Activated CD8-positive, alpha-beta memory T cell treated with anti-CD3 and anti-CD28 coated beads, Interleukin-2, amount 50 U/mL, for 48 hours (primary cell): ENCODE measurements at regions not wholly inside any gene's neighbourhood (a gene's known extent, or its start where the extent isn't known, plus 50 kb on each side); places are given as distances from the start of the nearest gene placed in this dataset.
"Not testable (repeated sequence)": the region's sequence is repeated elsewhere in the genome, so short reads cannot be mapped to it uniquely, and the experiment has no call there.

Experiments
- DNase-seq: peaks from one replicate; pipeline ENCODE4 v3.0.0-alpha.2; 2020

DNA sequence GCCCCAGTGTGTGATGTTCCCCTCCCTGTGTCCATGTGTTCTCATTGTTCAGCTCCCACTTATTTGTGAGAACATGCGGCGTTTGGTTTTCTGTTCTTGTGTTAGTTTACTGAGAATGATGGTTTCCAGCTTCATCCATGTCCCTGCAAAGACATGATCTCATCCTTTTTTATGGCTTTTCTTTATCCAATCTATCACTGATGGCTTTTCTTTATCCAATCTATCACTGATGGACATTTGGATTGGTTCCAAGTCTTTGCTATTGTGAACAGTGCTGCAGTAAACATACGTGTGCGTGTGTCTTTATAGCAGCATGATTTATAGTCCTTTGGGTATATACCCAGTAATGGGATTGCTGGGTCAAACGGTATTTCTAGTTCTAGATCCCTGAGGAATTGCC, 455.8 kb downstream of the MAT2B start:
- not testable (repeated sequence) for DNase-seq

DNA sequence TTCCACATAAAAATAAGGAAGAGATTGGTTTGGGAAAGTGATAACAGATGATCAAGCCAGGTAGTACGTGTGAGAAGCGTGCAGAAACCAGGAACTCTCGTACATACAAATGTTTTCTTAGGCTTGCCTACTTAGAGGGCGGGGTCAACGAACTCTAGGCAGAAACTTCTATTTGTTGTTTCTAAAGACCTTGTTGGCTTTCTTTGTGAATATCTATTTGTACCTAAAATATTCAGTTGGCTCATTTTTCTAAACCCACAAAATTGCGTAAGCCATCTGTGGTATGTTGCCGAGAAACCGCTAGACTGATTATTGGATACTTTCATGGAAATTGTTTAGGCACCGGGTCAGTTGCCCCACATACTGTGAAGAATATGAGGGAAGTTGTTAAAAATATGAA, 458.5 kb downstream of the MAT2B start:
- no peak for DNase-seq

DNA sequence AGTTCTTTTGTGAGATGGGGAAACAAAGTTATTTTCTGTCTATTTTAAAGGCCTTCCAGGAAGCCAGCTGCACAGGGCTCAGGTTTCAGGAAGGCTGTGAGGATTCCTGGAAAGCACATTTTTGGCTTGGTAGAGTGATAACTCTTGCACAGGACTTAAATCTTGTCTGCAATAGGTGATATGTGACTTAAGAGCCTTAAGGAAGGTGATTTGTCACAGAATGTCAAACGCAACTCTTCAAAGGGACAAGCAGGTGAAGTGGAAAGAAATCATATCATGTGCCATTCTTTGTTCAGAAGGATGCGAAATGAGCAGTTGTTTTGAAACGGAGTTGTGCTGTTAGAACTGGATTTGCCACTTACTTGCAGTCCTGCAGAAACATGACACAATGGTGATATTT, 459.3 kb downstream of the MAT2B start:
- DNase-seq, result no peak

DNA sequence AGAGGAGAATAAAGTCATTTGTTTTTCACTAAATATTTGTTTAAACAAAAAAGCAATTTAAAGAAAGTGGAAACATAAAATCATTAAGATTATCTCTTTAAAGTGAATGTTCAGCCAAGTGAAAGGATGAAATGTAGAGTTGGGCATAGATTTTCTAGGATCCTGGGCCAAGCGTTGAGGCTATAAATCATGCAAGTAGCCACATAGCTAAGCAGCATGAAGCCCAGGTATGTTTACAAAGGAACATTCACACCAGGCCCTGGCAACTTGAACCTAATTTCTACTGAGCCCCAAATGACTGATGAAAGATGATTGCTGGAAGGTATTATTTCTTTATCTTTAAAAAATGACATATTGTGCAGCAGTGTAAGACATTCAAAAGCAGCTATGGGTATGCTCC, 461.8 kb downstream of the MAT2B start:
- no peak for DNase-seq

DNA sequence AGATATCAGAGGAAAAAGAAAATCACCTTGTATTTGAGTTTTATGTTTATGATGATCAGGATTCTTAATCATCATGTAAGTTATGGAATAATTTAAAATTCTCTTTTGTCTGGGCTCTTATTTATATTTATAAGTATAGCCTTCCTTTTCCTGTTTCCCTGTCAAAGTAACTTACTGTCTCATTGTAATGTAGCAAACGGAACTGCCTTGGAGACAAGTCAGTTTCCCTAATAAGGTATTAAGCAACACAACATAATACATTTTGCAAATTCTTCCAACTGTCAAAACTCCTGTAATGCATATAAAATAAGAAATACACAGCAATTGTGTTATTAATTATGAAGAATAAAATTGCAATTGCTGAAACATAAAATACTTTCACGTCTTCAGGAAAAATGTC, 463.2 kb downstream of the MAT2B start:
- no peak for DNase-seq

DNA sequence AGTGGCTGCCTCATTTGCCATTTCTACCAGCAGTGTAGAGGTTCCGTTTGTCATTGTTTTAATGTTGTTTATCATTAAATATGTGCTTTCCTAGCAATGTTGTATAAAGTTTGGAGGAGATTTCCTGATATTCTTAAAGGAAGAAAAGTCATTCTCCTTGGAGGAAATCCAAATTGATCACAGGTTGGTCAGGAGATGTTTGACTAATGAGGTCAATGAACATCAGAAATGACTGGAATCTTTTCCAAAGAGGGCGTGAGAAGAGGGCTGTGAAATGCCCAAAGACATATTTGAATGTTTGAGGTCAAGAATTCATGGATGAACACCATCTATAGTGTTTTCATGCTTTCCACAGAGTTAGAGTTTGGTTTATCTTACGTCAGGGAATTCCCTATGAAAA, 471.3 kb downstream of the MAT2B start:
- DNase-seq, result no peak

DNA sequence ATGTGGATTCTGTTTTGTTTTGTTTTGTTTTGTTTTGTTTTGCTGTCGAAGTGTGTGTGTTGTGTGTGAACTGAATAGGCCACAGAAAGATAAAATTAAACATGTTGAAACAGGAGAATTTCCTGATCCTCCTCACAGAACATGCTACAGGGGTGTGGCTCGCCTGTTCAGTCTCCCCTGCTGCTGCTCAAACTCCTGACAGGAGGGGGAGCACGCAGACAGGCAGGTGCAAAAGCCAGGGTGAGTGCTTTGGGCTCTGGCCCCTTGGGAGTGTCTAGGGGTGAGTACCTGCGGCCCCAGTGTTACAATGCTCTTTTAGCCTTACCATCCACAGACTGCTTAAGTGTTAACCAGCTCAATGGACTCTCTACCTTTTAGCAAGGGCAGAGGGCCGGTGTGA, 473.5 kb downstream of the MAT2B start:
- no peak for DNase-seq

DNA sequence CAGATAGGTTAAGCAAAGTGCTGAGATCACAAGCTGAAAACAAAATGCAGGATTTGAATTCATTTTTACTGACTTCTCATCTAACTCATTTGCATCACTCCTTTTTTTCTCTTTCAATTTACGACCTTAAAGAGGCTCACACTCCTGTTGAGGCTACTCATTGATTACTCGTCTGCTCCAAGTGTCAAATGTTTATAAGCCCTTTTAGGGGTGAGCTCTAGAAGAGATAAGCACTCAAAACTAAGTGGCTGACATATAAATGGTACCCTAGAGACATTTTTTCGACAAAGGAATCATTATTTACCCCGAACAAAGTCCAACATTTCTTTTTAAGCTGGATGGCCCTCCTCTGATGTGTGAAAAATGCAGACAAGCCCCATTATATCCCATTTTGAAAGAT, 483.1 kb downstream of the MAT2B start:
- no peak for DNase-seq

DNA sequence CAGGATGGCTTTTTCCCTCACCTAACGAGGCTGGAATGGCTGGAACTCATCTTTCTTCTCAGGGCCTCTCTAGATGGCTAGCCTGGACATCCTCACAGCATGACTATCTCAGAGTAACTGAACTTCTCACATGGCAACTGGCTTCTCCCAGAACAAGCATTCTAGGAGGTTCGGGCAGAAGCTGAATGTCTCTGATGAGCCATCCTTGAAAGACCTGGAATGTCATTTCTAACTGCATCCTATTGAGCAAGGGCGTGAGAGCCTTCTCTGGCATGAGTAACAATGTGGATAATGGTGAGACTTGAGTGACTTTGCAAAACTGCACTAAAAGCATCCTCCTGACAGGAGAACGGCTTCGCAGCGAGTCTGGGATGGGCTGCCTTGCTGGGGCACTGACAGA, 487.7 kb downstream of the MAT2B start:
- no peak for DNase-seq

DNA sequence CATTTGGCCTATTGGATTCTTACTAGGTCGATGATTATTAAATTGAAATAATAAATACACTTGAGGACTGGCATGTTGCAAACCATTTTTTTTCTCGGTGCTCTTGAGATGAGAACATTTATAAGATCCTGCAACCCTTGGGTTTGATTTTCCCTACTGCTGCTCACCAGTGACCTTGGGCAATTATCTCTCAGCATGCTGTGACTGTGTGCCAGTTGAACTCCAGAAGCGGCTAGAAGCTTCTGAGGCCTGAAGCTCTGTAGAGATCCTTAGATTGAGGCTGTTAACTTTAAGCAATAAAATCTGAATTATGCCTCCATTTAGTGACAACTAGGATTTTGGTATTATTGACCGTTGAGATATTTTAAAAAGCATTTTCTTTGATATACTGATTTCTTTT, 489.8 kb downstream of the MAT2B start:
- no peak for DNase-seq

DNA sequence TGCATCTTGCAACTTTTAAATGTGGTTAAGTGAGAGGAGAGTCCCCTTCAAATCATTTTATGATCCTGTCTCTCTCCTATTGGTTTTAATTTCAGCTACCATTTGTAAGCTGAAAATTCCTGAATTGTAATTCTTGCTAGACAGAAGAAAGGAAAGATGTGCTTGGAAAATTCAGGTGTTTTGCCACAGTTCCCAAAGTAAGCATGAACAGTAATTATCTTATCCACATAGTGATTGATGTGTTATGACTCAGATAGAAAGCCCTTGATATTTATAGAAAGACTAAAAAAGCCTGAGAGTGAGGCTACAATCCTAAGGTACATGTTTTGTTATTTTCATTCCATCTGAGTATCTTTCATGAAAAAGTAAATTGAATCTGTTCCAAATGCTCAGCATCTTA, 492.5 kb downstream of the MAT2B start:
- no peak for DNase-seq

DNA sequence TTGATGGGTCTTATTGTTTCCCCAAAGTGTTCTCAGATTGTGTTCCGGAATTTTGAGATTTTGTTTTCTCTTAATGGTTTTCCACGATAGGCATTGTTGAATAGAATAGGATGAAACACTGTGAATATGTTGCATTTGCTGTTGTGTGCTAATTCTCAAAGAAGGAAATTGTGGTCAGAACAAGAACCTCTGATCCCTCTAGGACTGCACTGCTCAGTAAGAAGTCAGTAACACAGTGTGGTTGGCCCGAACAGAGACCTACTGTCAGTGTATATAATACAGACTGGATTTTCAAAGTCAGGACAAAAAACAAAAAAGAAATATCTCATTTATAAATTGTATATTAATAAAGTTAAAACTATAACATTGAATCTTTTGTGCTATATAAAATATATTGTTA, 494.8 kb downstream of the MAT2B start:
- no peak for DNase-seq

DNA sequence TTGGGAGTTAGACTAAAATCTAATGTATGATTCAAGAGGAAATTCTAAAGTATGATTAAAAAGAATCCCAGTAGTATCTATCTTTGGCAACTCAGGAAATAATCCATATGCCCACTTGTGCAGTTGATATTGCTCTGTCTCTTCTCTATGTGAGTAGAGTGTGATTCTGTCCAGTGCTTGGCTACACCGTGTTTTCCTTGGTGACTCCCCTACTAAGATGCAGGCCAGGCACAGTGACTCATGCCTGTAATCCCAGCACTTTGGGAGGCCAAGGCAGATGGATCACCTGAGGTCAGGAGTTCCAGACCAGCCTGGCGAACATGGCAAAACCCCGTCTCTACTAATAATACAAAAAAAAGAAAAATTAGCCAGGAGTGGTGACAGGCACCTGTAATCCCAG, 495.4 kb downstream of the MAT2B start:
- DNase-seq, result no peak

DNA sequence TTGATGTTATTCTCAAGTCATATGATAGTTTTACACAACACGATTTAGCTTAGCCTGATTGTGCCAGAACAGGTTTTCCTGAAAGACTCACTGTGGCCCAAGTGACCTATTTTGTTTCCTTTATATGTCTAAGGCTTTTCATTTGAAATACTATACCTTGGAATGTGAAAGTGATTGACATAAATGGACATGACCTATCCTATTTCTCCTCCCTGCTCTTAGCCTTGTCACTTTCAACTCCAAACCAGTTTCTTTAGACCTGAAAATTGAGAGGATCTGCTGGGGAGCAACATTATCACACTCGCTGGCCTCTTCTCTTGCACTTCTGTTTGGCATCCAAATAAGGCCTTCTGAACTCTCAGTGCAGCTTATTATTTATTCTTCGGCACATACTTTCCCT, 496.8 kb downstream of the MAT2B start:
- DNase-seq, result no peak

DNA sequence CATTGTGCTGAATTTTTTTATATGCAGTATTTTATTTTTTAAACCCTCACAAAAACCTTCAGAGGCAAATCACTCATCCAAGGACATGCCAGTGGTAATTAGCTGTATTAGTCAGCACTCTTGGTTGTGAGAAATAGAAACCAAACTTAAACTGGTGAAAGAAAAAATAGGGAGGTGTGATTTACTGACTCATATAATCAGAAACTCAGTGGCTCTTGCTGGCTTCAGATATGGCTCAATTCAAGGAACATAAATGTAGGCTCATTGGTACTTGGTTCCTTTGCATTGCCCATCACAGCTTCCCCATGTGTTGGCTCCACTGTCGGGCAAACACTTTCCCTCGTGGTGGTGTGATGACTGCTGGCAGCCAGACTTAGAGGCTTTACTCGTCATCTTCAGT, 497.2 kb downstream of the MAT2B start:
- DNase-seq, result no peak

DNA sequence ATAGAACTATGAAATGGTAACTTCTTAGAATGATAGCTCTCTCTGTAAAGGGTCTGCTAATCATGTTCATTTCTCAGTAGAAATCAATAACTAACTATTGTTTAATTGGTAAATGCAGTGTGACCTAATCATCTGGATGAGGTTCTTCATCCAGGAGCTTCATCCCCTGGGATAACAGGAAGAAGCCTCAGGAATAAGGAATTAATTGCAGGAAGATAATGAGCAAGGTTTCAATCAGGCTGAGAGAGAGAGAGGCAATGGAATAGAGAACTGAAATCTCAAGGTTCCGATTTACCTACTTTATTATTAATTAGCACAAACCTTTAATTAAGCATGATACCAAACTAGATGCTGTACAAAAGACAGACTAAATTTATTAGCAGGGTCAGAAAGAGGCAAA, 499.7 kb downstream of the MAT2B start:
- DNase-seq, result no peak

DNA sequence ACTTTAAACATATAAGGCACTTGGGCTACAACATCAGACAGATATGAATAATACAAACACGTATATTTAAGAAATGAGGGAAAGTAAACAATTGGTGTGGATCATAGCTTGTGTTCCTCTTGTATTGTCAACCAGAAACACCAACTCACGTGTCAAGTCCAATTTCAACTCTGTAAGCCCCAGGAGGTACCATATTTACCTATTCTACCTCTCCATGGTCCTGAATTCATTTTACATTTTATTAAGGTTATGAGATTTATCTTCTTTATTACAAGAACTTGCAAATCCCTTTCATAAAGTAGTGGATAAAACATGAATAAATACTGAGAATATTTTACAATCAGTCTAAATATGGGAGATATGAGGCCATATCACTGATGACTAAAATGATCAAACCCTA, 501.6 kb downstream of the MAT2B start:
- DNase-seq, result no peak

DNA sequence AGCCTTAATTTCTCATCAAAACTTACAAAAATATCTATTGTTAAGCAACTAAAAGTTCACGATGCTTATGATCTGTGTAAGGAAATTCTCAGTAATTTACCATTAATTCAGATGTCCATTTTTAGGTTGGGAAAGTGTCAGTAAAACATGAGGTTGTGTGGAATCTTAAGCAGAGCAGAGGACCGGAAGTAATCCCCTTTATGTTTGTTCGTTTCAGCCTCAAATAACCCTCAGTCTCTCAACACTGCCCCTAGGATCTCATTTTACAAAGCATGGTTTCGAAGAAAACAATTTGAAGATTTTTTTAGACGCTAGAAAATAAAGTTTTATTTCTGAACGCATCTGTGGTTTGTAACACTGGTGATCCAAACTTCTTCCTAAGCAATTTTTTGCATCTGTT, 504.2 kb downstream of the MAT2B start:
- no peak for DNase-seq

DNA sequence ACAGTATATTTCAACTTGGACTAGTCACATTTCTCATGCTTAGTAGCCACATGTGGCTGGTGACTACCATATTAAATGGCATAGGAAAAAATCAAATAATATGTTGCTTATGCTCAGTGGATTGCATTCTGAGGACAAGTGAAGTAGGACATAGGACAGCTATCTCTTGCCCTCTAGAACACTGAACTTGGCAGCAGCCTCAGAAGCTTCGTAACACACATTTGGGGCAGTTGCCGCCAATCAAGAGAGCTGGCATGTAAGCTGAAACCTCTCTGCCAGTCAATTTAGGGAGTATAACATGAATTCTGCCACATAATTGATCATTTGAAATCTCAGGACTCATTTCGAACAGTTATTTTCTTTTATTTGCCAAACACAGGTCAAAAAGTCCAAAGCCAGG, 505.5 kb downstream of the MAT2B start:
- no peak for DNase-seq

DNA sequence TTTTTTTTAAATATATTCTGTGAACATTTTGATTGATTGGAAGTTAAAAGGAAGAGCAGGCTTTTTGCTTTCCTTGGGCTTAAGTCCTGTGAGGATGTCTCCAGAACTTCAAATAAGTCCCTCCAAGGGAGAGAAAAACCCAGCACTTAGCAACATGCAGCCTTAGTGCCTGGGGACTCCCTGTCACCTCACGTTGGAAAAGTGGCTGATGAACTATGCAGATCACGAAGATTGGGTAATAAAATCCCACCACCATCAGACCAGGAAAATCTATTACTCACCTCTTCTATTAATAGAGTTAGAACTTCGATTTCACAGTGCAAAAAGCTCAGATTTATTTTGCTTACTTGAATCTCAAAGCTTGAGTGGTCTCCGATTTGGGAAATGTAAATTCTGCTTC, 507.0 kb downstream of the MAT2B start:
- DNase-seq, result no peak

DNA sequence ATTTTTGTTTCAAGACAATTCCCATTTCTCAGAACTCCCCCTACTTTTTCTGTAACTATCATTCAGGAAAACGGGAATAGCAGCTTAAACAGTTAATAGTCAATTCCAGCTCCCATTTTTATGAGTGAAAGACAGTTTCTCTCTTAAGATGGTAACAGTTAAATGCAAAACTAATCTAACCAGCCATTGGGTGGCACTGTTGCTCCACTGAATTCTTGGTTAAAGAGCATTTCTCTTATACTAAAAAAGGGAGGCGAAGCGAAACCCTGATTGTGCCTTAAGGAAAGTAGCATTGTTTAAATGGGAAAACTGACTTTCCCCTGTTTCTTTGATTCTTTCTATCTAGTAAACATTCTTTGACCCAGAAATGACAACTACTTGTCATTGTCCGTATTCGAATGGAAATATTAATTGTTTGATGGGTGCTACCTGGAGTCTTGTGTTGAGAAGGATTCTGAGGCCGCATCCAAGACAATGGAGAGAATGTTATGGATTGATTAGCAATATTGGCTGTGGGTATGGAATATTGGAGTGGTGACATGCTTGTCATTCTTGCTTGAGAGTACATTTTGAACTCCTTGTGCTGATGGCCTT, 507.8 kb downstream of the MAT2B start:
- peak; percentile 54 for DNase-seq

DNA sequence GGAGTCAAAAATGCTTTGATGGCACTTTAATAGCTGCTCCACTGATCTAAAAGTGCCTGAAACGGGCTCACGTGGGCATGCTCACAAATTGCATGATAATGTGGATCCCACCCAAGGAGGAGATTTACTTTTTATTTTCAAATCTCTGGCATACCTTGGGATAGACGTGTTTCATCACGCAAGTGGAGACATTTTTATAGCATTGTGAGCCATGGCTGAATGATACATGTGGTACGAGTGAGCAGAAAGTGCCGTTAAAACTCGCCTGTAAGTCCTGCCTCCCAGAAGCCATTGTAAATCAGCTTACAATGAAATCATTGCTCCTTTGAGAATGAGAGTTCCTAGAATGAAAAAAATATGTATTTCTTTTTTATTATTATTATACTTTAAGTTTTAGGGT, 514.7 kb downstream of the MAT2B start:
- DNase-seq, result no peak

DNA sequence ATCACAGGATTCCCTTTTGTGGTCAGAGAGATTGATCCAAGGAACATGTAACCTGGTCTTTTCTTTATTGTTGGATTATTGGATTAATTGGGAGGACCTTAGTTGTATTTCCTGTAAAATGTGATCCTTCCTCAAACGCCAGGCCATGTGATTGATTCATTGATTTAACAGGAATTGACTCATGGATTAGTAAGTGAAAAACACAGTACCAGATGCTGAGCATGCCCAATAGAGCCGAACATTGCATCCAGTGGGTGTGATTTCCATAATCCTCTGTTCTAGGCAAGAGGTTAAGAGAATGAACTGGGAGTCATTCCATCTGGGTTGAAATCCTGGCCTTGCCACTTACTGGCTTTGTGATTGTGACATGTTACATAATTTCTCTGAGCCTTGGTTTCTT, 522.3 kb downstream of the MAT2B start:
- no peak for DNase-seq

DNA sequence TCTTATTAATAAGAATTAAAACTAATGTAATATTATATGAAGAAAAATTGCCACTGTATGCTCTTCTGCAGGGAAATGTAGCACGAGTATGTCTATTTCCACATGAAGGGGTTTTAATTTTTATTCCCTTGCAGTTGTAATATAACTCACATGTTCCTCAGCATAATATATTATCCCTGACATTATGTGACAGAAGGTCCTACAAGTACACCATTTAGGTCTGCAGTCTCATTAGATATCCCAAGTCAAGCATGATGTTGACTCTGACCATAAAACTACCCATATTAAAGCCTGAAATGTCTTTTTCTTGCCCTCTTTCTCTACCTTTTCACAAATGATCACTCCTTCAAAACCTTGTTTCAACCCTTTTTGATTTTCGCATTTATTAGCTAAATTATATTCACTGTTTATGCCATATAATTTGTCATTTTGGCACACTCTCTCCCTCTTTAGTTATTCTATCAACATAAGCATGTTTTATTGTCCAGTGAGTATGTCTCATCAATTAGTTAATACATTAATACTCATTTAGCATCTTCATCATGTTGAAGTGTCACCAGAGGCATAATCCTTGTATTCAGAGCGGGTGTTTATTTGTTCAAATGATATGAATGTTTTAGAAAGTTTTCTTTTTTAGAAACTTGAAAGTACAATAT, 532.8 kb downstream of the MAT2B start:
- no peak for DNase-seq

DNA sequence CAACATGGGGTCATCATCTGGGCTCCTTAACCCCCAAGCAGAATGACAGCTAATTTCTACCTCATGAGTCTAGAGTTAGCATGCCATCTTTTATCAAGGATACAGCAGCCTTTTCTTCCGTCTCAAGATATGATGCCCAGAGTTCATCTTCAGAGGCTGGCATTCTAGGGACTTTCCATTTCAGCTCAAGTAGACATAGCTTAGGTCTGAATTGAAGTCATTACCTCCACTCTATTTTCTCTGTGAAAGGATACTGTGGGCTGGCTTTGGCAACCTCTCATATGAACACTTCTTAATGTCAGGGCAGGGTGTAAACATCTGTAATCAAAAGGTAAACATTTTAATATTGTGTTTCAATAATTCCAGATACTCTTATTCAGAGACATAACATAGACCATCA, 535.7 kb downstream of the MAT2B start:
- DNase-seq, result no peak
